GM21576 (cell line): ENCODE measurements at regions not wholly inside any gene's neighbourhood (a gene's known extent, or its start where the extent isn't known, plus 50 kb on each side); places are given as distances from the start of the nearest gene placed in this dataset.
"Not testable (repeated sequence)": the region's sequence is repeated elsewhere in the genome, so short reads cannot be mapped to it uniquely, and the experiment has no call there.

ENCODE experiments used
- ATAC-seq: cut with Tn5 transposase; IDR thresholded peaks from one replicate; pipeline ENCODE4 v1.9.1; 2021; ENCODE audit warnings: mild to moderate bottlenecking, moderate library complexity; ENCODE audit not compliant: unreplicated experiment

DNA sequence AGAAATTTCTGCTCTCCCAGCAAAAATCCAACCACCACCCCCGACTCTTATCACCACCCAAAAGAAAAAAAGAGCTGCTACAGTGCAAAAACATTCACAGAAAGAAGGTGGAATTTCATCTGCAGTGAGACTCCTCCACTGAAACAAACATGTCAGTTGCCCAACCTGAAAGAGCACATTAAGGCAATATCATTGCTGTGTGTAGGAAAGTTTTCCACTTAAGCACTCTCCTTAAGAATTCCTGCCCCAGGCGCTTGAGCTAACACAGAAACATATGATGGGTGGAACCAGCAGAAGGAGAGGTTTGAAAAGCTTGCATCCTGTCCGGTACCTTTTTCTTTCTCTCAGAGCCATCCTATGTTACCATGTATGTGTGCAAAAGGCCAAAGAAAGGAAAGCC is 200.8 kb upstream of the GADL1 start:
- no peak for ATAC-seq

DNA sequence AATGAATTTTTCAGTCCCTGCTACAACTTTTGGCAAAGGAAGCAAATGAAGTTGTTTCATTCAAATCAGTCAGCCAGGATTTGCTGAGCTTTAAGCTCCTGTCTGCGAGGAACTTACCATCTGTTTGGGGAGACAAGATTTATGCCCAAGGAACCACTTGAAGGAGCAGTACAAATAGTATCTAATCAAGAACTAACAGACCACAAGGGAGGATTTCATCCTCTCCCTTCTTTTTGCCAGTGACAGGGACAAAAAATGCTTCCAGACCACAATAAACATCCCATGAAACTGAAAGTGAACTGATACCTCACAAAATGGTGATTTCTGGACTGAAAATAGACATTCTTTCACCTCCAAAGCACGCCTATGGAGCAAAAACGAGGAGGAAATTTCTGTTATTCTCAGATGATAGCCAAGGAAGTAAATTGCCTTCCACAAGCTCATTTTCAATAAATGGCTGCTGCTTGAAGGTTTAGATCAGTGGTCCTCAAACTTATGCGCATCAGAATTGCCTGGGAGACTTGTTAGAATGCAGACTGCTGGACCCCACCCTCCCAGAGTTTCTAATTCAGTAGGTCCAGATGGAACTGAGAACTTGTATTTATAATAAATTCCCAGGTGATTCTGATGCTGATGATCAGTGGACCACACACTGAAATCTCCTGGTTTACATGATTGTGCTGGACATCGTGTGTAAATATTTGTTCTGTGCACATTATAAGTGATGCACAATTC is 202.4 kb upstream of the GADL1 start:
- no peak for ATAC-seq

DNA sequence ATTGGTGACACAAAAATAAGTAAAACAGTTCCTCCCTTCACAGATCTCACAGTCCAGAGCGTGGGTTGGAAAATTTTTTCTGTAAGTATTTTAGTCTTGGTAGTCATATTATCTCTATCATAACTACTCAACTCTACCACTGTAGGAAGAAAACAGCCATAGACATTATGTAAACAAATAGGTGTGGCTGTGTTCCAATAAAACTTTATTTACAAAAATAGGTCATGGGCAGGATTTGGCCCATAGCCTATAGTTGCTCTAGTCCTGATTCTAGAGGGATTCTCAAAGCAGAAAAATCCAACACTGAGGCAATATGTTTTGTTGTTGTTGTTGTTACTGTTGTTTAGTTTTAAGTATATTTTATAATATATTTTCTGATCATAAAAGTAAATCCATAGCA is 206.1 kb upstream of the GADL1 start:
- ATAC-seq, result no peak

DNA sequence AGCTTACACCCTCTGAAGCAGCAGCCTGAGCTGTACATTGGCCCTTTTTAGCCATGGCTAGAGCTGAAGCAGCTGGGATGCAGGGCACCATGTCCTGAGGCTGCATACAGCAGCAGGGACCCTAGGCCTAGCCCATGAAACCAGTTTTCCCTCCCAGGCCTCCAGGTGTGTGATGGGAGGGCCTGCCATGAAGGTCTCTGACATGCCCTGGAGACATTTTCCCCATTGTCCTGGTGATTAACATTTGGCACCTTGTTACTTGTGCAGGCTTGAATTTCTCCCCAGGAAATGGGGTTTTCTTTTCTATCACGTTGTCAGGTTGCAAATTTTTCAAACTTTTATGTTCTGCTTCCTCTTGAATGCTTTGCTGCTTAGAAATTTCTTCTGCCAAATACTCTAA is 206.8 kb upstream of the GADL1 start:
- ATAC-seq, result not testable (repeated sequence)

DNA sequence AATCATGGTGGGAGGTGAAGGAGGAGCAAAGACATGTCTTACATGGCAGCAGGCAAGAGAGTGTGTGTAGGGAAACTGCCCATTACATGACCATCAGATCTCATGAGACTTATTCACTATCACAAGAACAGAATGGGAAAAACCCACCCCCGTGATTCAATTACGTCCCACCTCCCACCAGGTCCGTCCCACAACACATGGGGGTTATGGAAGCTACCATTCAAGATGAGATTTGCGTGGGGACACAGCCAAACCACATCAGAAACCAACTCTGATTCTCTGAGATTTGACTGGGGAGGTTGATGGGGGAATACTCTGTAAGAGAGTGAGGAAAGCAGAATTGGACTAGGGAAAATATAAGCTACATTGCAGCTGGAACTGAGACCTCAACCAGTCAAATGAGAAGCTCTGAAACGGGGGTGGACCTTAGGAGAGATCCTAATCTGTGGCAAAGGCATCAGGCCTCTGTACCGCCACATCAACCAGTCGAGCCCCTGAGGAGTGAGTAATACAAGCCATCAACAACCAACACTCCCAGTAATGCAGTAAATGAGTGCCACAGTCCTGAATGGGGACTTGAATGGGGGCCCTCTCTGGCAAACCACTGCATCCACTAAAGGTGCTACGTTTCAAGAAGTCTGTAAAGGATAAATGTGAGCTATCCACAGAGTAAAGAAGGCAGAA is 207.9 kb upstream of the GADL1 start:
- ATAC-seq, result no peak

DNA sequence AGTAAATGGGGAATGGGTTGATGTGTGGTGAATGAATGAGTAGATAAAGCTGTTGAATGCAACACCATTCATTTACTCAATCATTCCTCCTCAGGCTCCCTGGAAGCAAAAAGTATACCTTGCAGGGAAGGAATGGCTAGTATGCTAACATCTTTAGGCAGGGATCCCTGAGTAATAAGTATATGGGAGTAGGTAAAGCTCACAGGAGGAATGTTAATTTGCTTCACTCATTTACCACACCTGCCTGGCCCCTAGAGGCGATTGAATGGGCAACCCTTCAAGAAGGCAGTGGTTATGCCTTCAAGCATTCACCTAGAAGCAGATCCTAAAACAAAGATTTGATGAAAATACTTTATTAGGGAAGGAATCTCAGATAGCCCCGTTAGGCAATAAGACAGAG is 208.7 kb upstream of the GADL1 start:
- no peak for ATAC-seq

DNA sequence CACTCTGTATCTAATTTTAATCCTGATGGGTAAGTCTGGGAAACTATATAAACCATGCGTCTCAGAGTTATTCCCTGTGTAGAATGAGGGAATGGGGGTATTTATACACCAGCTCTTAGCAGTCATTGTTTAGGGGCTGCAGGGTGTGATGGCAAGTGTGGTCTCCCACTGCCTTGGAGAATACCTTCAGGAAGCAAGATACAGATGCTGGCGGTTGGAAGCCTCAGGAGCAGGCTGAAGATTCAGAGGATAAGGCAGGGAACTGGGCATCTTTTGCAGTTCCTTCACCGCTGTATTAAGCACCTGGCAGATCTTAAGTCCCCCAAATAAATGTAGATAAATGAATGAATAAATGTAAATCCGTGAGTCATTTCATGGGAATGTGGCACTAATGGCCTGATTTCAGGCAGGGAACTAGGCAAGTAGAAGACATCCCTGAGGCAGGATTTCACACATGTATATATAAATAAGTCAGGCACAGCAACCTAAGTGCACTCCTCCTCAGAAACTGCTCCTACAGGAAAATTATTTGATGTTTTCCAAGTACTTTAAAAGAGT is 209.2 kb upstream of the GADL1 start:
- ATAC-seq, result no peak

DNA sequence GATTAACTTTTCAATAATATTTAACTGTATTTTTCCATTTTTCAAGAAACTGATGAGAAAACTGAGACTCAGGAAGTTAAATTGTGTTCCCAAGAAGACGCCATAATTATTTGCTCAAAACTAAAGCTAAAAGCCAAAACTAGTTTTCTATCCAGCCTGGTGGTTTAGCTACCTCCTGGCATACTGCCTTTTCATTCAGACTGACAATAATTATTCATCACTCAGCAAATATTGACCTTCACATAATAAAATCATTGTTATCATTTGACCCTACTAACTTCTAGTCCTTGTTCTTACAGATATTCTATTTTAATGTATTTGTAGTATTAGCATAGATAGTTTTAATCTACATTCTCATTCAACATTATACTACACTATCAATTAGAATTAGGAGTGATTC is 210.6 kb upstream of the GADL1 start:
- no peak for ATAC-seq

DNA sequence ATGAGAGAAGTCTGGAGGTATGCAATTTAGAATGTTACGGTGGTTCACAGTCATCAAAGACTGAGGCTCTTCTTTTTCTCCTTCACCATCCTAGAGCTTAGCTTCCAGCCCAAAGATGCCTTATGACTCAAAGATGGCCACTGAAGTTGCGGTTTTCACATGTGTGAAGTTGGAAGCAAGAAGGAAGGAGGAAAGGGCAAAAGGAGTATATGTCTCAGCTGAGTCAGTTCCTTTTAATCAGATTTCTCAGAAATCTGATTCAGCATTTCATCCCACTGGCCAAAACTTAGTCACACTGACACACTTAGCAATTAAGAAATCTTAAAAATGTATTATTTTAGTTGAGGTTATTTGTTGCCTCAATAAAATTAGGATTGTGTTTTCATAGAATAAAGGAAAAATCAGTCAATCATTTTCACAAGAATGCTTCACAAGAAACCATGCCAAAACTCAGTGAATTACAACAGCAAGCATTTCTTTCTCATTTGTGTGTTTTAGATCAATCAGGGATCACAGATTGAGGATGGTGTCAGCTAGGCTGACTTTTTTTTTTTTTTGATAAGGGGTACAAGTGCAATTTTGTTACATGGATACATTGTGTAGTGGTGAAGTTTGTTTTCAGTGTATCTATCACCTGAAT is 211.1 kb upstream of the GADL1 start:
- ATAC-seq, result no peak

DNA sequence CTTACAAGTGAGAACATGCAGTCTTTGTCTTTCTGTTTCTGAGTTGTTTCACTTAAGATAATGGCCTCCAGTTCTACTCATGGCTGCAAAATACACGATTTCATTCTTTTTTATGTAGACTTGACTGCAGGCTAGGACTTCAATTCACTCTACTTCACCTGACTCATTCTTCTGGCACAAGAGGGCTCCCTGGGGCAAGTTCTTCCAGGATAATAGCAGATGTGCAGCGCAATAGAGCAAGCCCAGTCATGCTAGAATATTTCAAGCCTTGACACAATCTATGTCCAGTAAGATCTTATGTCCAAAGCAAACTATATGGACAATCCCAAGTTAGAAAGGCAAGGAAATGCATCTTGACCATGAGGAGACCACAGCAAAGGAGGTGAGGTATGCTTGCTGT is 211.7 kb upstream of the GADL1 start:
- ATAC-seq, result no peak

DNA sequence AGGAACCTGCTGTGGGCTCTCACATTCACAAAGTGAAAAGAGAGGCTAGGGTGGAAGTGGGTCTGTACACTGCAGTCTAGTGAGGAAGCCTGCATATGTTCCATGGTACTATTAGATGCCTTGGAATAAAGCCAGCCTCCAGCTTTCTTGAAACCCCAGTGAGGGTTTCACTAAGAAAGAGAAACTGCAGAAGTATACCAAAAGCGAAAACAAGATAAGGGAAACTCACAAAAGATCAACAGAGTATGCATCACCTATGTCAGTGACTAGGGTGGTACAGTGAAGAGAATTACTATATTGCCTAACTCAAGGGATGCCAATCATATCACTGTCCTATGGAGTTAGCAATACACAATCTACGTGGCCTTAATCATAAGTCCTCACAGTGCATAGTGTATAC is 212.5 kb upstream of the GADL1 start:
- ATAC-seq, result peak; percentile 88

DNA sequence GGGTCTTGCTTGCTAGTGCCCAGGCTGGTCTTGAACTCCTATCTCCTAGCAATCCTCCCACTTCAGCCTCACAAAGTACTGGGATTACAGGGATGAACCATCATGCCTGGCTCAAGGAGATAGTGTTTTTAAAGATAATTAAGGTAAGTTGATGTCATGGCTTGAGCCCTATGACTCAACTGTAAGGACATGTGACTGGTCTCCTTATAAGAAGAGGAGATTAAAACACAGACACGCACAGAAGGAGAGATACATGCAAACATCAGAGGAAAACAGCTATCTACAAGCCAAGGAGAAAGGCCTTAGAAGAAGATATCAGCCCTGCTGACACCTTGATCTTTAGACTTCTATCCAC is 220.4 kb upstream of the GADL1 start:
- ATAC-seq, result no peak

DNA sequence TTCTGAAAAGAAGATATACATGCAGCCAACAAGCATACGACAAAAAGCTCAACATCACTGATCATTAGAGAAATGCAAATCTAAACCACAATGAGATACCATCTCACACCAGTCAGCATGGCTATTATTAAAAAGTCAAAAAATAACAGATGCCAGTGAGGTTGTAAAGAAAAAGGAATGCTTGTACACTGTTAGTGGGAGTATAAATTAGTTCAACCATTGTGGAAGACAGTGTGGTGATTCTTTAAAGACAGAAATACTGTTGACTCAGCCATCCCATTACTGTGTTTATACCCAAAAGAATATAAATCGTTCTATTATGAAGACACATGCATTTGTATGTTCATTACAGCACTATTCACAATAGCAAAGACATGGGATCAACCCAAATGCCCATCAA is 221.1 kb upstream of the GADL1 start:
- not testable (repeated sequence) for ATAC-seq

DNA sequence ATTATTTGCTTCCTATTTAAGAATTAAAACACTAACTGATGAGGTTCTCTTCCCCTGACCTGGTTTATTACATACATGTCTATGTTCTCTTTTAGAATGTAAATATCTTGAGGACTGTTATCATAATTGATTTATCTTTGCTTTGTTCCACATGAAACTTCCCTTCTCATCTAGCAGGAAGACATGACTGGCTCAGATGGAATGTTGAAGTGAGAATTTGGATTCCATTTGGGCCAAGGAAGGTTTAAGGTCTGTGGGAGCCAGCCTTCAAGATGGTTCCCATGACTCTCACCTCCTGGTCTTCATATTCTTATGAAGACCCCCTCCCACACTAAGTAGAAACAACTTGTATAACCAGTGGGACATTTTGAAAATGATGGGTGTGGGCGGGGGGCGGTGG is 222.2 kb upstream of the GADL1 start:
- no peak for ATAC-seq

DNA sequence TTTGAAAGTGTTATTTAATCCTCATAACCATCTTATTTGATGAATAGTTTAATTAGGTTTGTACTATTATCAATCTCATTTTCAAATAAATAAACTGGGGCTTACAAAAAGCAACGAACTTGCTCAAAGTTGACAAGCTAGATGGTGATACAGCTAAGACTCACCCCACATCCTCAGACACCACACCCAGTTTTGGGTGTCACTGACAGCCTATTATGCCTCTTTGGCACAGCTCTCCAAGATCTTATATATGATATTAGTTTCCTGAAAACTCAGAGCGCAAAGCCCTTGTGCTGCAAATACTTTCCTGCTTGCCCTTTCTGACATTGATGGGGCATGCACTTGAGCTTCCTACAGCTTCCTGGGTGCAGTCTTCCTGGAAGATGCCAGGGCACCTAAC is 223.4 kb upstream of the GADL1 start:
- no peak for ATAC-seq

DNA sequence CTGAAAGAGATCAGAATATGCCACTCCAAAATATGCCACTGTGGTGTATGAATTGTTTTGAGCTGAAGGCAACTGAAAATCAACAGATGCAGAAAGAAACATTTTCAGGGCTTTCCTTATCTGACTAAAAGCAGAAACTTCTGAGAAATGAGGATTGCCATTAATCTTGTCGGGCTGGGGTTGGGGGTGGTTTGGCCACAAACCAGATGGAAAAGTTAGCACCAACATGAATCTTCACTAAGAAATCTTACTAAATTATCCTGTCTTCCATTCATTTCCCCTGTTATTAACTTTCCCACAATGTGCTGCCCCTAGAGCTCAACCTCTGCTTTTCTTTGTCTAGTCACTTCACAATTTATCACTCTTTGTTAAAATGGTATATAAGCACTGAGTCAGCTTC is 229.9 kb upstream of the GADL1 start:
- ATAC-seq, result no peak

DNA sequence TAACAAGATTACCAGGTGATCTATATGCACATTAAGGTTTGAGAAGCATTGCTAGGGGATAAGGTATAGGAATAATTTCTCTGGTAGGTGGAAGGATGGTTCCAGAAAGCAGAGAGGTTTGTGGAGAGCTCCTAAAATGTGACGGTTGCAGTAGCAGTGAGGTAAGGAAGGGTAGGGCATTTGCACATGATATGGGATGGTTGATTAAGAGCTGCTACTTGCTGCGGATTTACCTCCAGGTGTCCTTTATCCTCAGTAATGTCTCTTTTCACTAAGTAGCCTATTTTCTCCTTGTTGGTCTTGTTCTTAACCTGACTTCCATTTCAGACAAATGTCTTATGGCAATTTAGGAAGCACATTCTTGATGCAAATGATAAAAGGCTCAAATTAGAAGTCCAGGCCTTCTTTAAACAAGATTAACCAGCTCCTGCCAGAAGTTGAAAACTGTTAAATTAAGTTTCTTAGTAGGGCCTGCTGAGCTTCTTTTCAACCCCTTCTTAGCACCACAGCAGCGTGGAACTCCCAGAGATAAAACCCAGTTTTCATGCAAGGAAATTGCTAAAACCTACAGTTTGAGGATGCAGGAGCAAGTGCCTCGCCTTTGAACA is 231.1 kb upstream of the GADL1 start:
- no peak for ATAC-seq

DNA sequence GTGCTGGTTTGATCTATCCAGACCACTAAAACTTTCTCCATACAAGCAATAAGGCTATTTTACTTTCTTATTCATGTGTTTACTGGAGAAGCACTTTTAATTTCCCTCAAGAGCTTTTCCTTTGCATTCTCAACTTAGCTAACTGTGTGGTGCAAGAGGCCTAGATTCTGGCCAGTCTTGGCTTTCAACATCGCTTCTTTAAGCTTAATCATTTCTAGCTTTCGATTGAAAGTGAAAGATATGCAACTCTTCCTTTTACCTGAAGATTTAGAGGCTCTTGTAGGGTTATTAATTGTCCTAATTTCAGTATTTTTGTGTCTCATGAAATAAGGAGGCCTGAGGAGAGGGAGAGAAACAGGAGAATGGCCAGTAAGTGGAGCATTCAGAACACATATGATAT is 234.8 kb upstream of the GADL1 start:
- ATAC-seq, result peak; percentile 60

DNA sequence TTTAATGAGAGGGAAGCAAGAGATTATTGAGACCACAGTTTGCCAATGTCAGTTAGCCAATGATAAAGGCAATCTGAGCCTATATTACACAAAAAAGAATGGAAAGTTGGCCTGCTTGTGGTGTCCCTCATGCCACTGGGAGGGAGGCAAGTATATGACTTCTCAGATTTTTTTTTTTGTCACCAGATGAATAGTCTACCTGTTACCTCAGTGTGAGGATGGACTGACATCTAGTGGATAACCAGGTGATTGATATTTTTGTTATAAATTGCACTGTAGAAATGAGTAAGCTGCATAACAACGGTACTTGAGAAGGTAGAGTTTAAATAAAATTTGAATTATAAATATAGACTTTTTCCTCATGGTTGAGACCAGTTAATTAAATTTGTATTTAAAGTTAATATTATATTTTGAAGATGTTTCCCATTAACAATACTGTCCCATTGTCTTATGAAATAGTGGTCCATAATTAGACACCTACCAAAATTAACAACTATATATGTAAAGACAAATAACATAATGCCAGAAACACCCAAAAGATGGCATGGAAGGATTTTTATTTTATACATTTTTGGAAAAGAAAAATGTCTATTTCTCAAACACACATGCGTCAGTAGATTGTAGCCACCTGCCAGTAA is 237.8 kb upstream of the GADL1 start:
- ATAC-seq, result peak; percentile 56

DNA sequence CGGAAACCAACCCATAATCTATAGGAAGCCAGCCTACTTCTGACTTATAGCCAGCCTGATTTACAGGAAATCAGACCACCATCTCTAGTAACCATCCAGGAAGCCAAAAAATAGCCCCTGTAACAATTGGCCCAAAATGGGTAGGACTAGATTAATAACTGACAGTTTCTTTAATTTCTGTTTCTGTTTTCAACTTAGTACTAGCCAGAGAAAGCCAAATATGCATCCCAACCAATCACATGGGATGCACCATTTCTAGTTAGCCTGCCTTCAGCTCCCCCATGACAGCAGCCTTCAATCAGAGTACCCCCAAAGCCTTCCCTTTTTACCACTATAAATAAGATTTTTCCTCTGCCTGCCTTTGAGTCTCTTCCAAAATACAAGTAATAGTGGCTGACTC is 239.1 kb upstream of the GADL1 start:
- ATAC-seq, result no peak

DNA sequence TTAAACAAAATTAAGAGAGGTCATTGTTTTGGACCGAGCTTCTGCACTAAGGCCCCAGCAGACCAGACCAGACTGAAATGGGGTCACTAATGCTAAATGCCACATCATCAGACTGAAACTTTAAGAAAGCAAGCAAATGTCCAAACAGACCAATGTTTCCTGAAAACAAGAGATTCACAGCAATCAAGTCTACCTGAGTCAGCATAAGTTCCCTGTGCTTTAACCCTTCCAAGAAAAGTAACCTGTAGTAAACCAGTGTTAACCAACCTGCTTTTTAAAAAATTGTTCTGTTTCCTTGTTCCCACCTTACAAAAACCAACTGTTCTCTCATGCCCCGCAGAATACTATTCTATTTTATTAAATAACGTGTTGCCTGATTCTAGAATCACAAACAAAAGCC is 241.1 kb upstream of the GADL1 start:
- ATAC-seq, result no peak
